OCI-LY1 (cell line): ENCODE measurements at regions not wholly inside any gene's neighbourhood (a gene's known extent, or its start where the extent isn't known, plus 50 kb on each side); places are given as distances from the start of the nearest gene placed in this dataset.

Experiments
- H2AFZ ChIP-seq: fragments of 200-600 bp; sonication (generic), shearing (Covaris generic); 2 replicates; pipeline ENCODE4 v1.6.0; 2014; ENCODE audit warnings: antibody characterized with exemption, mild to moderate bottlenecking, low read length
- H3F3A ChIP-seq: fragments of 200-600 bp; sonication (generic), shearing (Covaris generic); 2 replicates; pipeline ENCODE4 v1.6.0; 2014; ENCODE audit warnings: mild to moderate bottlenecking, antibody characterized with exemption, low read length, moderate library complexity; ENCODE audit not compliant: insufficient read depth
- H3K27ac ChIP-seq: fragments of 200-600 bp; sonication (generic); 2 replicates; pipeline ENCODE4 v1.5.1; 2014; ENCODE audit warnings: low read length, mixed run types, mild to moderate bottlenecking, low read depth; ENCODE audit not compliant: poor library complexity, severe bottlenecking
- H3K27me3 ChIP-seq: fragments of 200-600 bp; sonication (generic); 2 replicates; pipeline ENCODE4 v1.6.0; 2014; ENCODE audit warnings: antibody characterized with exemption, mild to moderate bottlenecking, low read length, moderate library complexity; ENCODE audit not compliant: insufficient read depth
- H3K36me3 ChIP-seq: fragments of 200-600 bp; sonication (generic); 2 replicates; pipeline ENCODE4 v1.6.1; 2014; ENCODE audit warnings: mild to moderate bottlenecking, antibody characterized with exemption, low read length, moderate library complexity, mixed read lengths; ENCODE audit not compliant: insufficient read depth
- H3K4me1 ChIP-seq: fragments of 200-600 bp; sonication (generic); 2 replicates; pipeline ENCODE4 v1.5.1; 2014; ENCODE audit warnings: mild to moderate bottlenecking, low read length, moderate library complexity; ENCODE audit not compliant: insufficient read depth, severe bottlenecking
- H3K4me2 ChIP-seq: fragments of 200-600 bp; sonication (generic), shearing (Covaris generic); 2 replicates; pipeline ENCODE4 v1.6.1; 2014; ENCODE audit warnings: low read length
- H3K4me3 ChIP-seq: fragments of 200-600 bp; sonication (generic); 2 replicates; pipeline ENCODE4 v1.5.1; 2014; ENCODE audit warnings: low read length, low read depth, mild to moderate bottlenecking, mixed read lengths; ENCODE audit not compliant: poor library complexity, severe bottlenecking
- H3K79me2 ChIP-seq: fragments of 200-600 bp; shearing (Covaris generic); 2 replicates; pipeline ENCODE4 v1.6.1; 2016; ENCODE audit warnings: mixed run types, low read length, mixed read lengths; ENCODE audit not compliant: insufficient read depth
- H3K9ac ChIP-seq: fragments of 200-600 bp; sonication (generic), shearing (Covaris generic); 2 replicates; pipeline ENCODE4 v1.6.1; 2014; ENCODE audit warnings: mild to moderate bottlenecking, low read length, mixed read lengths
- H3K9me2 ChIP-seq: fragments of 200-600 bp; sonication (generic), shearing (Covaris generic); 2 replicates; pipeline ENCODE4 v1.6.1; 2014; ENCODE audit warnings: low read depth, mild to moderate bottlenecking, low read length, mixed read lengths
- H3K9me3 ChIP-seq: fragments of 200-600 bp; shearing (Covaris generic); 2 replicates; pipeline ENCODE4 v1.6.1; 2014; ENCODE audit warnings: low read length, mixed read lengths
- H4K20me1 ChIP-seq: fragments of 200-600 bp; sonication (generic), shearing (Covaris generic); 2 replicates; pipeline ENCODE4 v1.6.0; 2016; ENCODE audit warnings: mild to moderate bottlenecking, low read length; ENCODE audit not compliant: insufficient read depth
- CTCF ChIP-seq: fragments of 200-600 bp; sonication (generic), shearing (Covaris generic); IDR thresholded peaks from 2 replicates; pipeline ENCODE4 v1.5.1; 2017; ENCODE audit warnings: mild to moderate bottlenecking, antibody characterized with exemption, low read length, moderate library complexity, mixed read lengths
- EZH2 ChIP-seq: fragments of 200-600 bp; sonication (generic), shearing (Covaris generic); IDR thresholded peaks from 2 replicates; pipeline ENCODE4 v1.8.0; 2017; ENCODE audit warnings: borderline replicate concordance, mixed run types, mild to moderate bottlenecking, antibody characterized with exemption, low read length, moderate library complexity, mixed read lengths

DNA sequence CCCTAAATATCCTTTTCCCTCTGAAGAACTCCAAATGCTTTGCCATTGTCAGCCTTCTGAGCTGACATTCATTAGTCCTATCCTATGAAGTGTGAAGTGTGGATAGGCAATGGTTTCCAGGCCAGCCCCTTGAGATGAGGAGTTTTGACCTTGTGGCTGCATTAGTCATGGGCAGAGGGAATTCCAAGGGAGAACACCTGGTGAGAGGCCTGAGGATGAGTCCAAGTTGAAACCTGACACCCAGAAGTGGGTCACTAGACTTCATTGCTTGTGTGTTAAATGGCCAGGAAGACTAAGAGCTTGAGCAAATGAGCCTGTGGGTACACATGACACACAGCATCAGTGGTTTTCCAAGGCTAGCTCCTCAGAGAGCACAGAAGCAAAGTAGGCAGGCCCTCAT, 260.8 kb downstream of the SKAP2 start:
- H3K9me3 ChIP-seq = no peaks in the 10 kb centered on the region

DNA sequence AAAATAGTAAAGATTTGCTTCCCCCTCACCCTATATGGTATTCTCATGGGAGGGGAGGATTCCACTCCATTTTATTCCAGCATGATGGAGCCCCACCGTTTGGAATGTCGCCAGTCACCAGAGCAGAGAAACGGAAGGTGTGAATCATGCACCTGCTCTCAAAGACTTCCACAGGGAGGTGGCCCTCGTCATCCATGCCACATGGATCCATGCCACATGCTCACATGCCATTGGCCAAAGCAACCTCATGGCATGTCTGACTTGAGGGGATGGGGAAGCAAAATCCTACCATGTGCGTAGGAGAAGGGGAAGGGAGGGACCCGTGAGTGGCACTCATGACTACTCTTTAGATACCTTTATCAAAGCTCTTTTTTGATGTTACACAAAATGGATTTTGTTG, 256.0 kb downstream of the SKAP2 start:
- H3K79me2 ChIP-seq = no peaks in the 10 kb centered on the region
- no peak overlapping the region for H2AFZ ChIP-seq
- H3K4me2 ChIP-seq = no peak overlapping the region
- no peaks in the 10 kb centered on the region for H4K20me1 ChIP-seq
- H3K9me2 ChIP-seq = no peaks in the 10 kb centered on the region
- H3K27ac ChIP-seq = no peak overlapping the region
- H3K36me3 ChIP-seq = no peaks in the 10 kb centered on the region
- no peaks in the 10 kb centered on the region for H3K9me3 ChIP-seq
- no peaks in the 10 kb centered on the region for H3K4me1 ChIP-seq
- no peaks in the 10 kb centered on the region for H3K27me3 ChIP-seq
- no peak overlapping the region for H3K9ac ChIP-seq
- no peak overlapping the region for H3K4me3 ChIP-seq
- no peaks in the 10 kb centered on the region for H3F3A ChIP-seq
- TF ChIP-seq EZH2 (no peak), CTCF (no peak)

More for the DNA sequence above, 260.8 kb downstream of the SKAP2 start:
- H3K9me2 ChIP-seq = no peaks in the 10 kb centered on the region
- H4K20me1 ChIP-seq = no peaks in the 10 kb centered on the region
- no peak overlapping the region for H2AFZ ChIP-seq
- H3K79me2 ChIP-seq = no peaks in the 10 kb centered on the region
- no peaks in the 10 kb centered on the region for H3K4me1 ChIP-seq
- H3F3A ChIP-seq = no peaks in the 10 kb centered on the region
- H3K36me3 ChIP-seq = no peaks in the 10 kb centered on the region
- H3K27ac ChIP-seq = no peak overlapping the region
- no peak overlapping the region for H3K4me2 ChIP-seq
- TF ChIP-seq EZH2 = no peak
- no peak for TF ChIP-seq CTCF
- H3K4me3 ChIP-seq = no peak overlapping the region
- no peaks in the 10 kb centered on the region for H3K27me3 ChIP-seq
- no peak overlapping the region for H3K9ac ChIP-seq

DNA sequence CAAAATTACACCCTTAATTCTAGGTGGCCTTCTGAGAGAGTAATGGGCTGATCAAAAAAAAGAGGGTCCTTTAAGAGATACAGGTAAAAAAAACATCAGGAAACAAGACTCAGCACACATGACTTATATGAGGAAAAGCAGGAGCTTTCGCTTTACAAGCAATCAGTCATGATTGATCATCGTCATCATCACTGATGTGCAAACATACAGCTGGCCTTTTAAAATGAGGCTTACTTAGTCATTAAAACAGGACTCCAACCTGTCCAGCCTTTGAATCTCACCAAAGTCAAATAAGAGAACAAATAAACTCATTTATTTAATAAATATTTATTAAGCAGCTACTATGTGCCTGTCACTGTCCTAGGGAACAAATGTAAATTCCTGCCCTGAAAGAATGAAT, 255.3 kb downstream of the SKAP2 start:
- Histone ChIP-seq H3K9me2 (no peaks in the 10 kb centered on the region), H3K27me3 (no peaks in the 10 kb centered on the region), H3K4me1 (no peaks in the 10 kb centered on the region), H3K4me3 (no peak overlapping the region), H3F3A (no peaks in the 10 kb centered on the region), H3K9me3 (no peaks in the 10 kb centered on the region), H3K4me2 (no peak overlapping the region), H3K79me2 (no peaks in the 10 kb centered on the region), H3K9ac (no peak overlapping the region), H3K27ac (no peak overlapping the region), H4K20me1 (no peaks in the 10 kb centered on the region), H3K36me3 (no peaks in the 10 kb centered on the region), H2AFZ (no peak overlapping the region)
- TF ChIP-seq EZH2 (no peak), CTCF (no peak)
